GM23338 (cell line): ENCODE measurements at regions not wholly inside any gene's neighbourhood (a gene's known extent, or its start where the extent isn't known, plus 50 kb on each side); places are given as distances from the start of the nearest gene placed in this dataset.

ENCODE experiments used
- ATAC-seq: fragments of 200-7000 bp; cut with Tn5 transposase; 3 replicates; pipeline ENCODE4 v1.9.1; 2020
- DNase-seq: peaks from one replicate; pipeline ENCODE4 v3.0.0-alpha.2; 2015; ENCODE audit warnings: low spot score
- H2AFZ ChIP-seq: fragments of 200-600 bp; sonication (generic); 2 replicates; pipeline ENCODE4 v1.8.0; 2016; ENCODE audit warnings: antibody characterized with exemption, mild to moderate bottlenecking, moderate library complexity
- H3F3A ChIP-seq: fragments of 200-600 bp; sonication (generic); replicated peaks from 2 replicates; pipeline ENCODE4 v1.8.0; 2017; ENCODE audit warnings: antibody characterized with exemption, mixed run types, low read depth
- H3K27ac ChIP-seq: fragments of 200-600 bp; sonication (generic); 2 replicates; pipeline ENCODE4 v1.6.1; 2016; ENCODE audit warnings: low read depth
- H3K27me3 ChIP-seq: fragments of 200-600 bp; sonication (generic); 2 replicates; pipeline ENCODE4 v1.8.0; 2016; ENCODE audit warnings: mild to moderate bottlenecking, mixed run types, moderate library complexity; ENCODE audit not compliant: insufficient read depth
- H3K36me3 ChIP-seq: fragments of 200-600 bp; sonication (generic); 2 replicates; pipeline ENCODE4 v1.8.0; 2016; ENCODE audit warnings: mild to moderate bottlenecking; ENCODE audit not compliant: insufficient read depth
- H3K4me1 ChIP-seq: fragments of 200-600 bp; sonication (generic); 2 replicates; pipeline ENCODE4 v1.8.0; 2016; ENCODE audit warnings: mild to moderate bottlenecking, moderate library complexity; ENCODE audit not compliant: insufficient read depth
- H3K4me2 ChIP-seq: fragments of 200-600 bp; sonication (generic); 2 replicates; pipeline ENCODE4 v1.7.1; 2017; ENCODE audit warnings: mixed run types
- H3K4me3 ChIP-seq: fragments of 200-600 bp; sonication (generic); 2 replicates; pipeline ENCODE4 v1.6.1; 2016; ENCODE audit warnings: mixed run types
- H3K79me2 ChIP-seq: fragments of 200-600 bp; sonication (generic); replicated peaks from 2 replicates; pipeline ENCODE4 v1.8.0; 2017; ENCODE audit warnings: mild to moderate bottlenecking; ENCODE audit not compliant: insufficient read depth
- H3K9me2 ChIP-seq: fragments of 200-600 bp; sonication (generic); 2 replicates; pipeline ENCODE4 v1.8.0; 2017; ENCODE audit not compliant: insufficient read depth
- H4K20me1 ChIP-seq: fragments of 200-600 bp; sonication (generic); replicated peaks from 2 replicates; pipeline ENCODE4 v1.8.0; 2017; ENCODE audit warnings: mild to moderate bottlenecking; ENCODE audit not compliant: insufficient read depth
- H3K27ac Mint-ChIP-seq: 2 replicates; pipeline ENCODE4 v1.8.0; 2020; ENCODE audit warnings: inconsistent platforms, mild to moderate bottlenecking, moderate library complexity, mixed read lengths
- H3K27me3 Mint-ChIP-seq: 3 replicates; pipeline ENCODE4 v1.8.0; 2022; ENCODE audit warnings: low read depth, mild to moderate bottlenecking, moderate library complexity, mixed read lengths, inconsistent platforms; ENCODE audit not compliant: insufficient read depth, poor library complexity
- H3K36me3 Mint-ChIP-seq: 3 replicates; pipeline ENCODE4 v1.8.0; 2021; ENCODE audit warnings: low read depth, mild to moderate bottlenecking, inconsistent platforms, moderate library complexity, mixed read lengths
- H3K4me1 Mint-ChIP-seq: 3 replicates; pipeline ENCODE4 v1.8.0; 2020; ENCODE audit warnings: mild to moderate bottlenecking, inconsistent platforms, mixed read lengths
- H3K4me3 Mint-ChIP-seq: 3 replicates; pipeline ENCODE4 v1.8.0; 2021; ENCODE audit warnings: moderate library complexity, mild to moderate bottlenecking, inconsistent platforms, mixed read lengths
- H3K9me3 Mint-ChIP-seq: 3 replicates; pipeline ENCODE4 v1.8.0; 2020; ENCODE audit warnings: moderate library complexity, mild to moderate bottlenecking, inconsistent platforms, mixed read lengths
- CREB1 ChIP-seq: fragments of 250-450 bp; sonication (Bioruptor Pico); IDR thresholded peaks from 2 replicates; pipeline ENCODE4 v1.5.0; 2020; ENCODE audit warnings: low read depth, mild to moderate bottlenecking, moderate library complexity
- EZH2 ChIP-seq: fragments of 200-600 bp; sonication (generic); IDR thresholded peaks from one replicate; pipeline ENCODE4 v1.8.0; 2017; ENCODE audit warnings: antibody characterized with exemption, mild to moderate bottlenecking, low read depth; ENCODE audit not compliant: unreplicated experiment
- EZH2phosphoT487 ChIP-seq: fragments of 200-600 bp; sonication (generic); IDR thresholded peaks from one replicate; pipeline ENCODE4 v1.8.1; 2018; ENCODE audit warnings: antibody characterized with exemption; ENCODE audit not compliant: unreplicated experiment
- JUNB ChIP-seq: IDR thresholded peaks from one replicate; pipeline ENCODE4 v1.6.1; 2016; ENCODE audit warnings: antibody characterized with exemption; ENCODE audit not compliant: unreplicated experiment
- NANOG ChIP-seq: IDR thresholded peaks from 2 replicates; pipeline ENCODE4 v1.6.1; 2016; ENCODE audit warnings: antibody characterized with exemption, borderline replicate concordance
- POLR2AphosphoS5 ChIP-seq: IDR thresholded peaks from 2 replicates; pipeline ENCODE4 v1.6.1; 2016; ENCODE audit warnings: antibody characterized with exemption, low read depth
- STAT1 ChIP-seq: IDR thresholded peaks from one replicate; pipeline ENCODE4 v1.6.1; 2016; ENCODE audit warnings: antibody characterized with exemption; ENCODE audit not compliant: unreplicated experiment
- ZNF114 ChIP-seq: fragments of 250-450 bp; sonication (Bioruptor Pico); IDR thresholded peaks from 2 replicates; pipeline ENCODE4 v1.5.0; 2020; ENCODE audit warnings: mild to moderate bottlenecking, moderate library complexity
- ZNF331 ChIP-seq: fragments of 250-450 bp; sonication (Bioruptor Pico); IDR thresholded peaks from 2 replicates; pipeline ENCODE4 v1.5.0; 2020; ENCODE audit warnings: low read depth, mild to moderate bottlenecking, moderate library complexity
- TF ChIP-seq, protein P1 (sequence below): fragments of 250-450 bp; sonication (Bioruptor Pico); IDR thresholded peaks from 2 replicates; pipeline ENCODE4 v1.5.0; 2020; ENCODE audit warnings: mild to moderate bottlenecking, moderate library complexity
- TF ChIP-seq, protein P2 (sequence below): IDR thresholded peaks from 2 replicates; pipeline ENCODE4 v1.6.1; 2016; ENCODE audit warnings: antibody characterized with exemption
- TF ChIP-seq, protein P3 (sequence below), 2 experiments: fragments of 200-600 bp in 1 of 2; sonication (generic) in 1 of 2; conservative IDR thresholded peaks; 2 replicates each; pipeline versions ENCODE4 v1.5.1 to v1.6.1; 2016 to 2017; ENCODE audit warnings: antibody characterized with exemption in 2 of 2, low read depth in 2 of 2, mild to moderate bottlenecking in 2 of 2, moderate library complexity in 1 of 2
- TF ChIP-seq, protein P4 (sequence below): IDR thresholded peaks from one replicate; pipeline ENCODE4 v1.6.1; 2018; ENCODE audit warnings: antibody characterized with exemption; ENCODE audit not compliant: unreplicated experiment

DNA sequence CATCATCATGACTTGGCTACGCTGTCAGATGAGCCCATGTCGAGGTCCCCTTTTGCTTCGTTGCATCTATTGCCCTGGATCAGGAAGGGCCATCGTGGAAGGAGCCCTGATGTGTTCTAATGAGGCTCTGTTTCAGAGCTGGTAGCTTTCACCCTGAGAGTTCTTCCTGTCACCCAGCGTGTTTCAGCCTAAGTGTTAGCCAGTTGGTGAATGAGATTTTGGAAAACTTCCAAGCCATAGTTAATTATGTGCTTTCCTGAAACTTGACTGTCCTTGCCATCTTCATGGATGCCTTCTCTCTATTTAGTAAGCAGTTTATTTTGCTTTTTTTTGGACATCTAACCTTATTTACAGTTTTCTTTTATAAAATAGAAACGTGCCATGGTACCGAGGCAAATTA, 1695.4 kb upstream of the WWC1 start (continued):
- TF ChIP-seq, protein P1, sequence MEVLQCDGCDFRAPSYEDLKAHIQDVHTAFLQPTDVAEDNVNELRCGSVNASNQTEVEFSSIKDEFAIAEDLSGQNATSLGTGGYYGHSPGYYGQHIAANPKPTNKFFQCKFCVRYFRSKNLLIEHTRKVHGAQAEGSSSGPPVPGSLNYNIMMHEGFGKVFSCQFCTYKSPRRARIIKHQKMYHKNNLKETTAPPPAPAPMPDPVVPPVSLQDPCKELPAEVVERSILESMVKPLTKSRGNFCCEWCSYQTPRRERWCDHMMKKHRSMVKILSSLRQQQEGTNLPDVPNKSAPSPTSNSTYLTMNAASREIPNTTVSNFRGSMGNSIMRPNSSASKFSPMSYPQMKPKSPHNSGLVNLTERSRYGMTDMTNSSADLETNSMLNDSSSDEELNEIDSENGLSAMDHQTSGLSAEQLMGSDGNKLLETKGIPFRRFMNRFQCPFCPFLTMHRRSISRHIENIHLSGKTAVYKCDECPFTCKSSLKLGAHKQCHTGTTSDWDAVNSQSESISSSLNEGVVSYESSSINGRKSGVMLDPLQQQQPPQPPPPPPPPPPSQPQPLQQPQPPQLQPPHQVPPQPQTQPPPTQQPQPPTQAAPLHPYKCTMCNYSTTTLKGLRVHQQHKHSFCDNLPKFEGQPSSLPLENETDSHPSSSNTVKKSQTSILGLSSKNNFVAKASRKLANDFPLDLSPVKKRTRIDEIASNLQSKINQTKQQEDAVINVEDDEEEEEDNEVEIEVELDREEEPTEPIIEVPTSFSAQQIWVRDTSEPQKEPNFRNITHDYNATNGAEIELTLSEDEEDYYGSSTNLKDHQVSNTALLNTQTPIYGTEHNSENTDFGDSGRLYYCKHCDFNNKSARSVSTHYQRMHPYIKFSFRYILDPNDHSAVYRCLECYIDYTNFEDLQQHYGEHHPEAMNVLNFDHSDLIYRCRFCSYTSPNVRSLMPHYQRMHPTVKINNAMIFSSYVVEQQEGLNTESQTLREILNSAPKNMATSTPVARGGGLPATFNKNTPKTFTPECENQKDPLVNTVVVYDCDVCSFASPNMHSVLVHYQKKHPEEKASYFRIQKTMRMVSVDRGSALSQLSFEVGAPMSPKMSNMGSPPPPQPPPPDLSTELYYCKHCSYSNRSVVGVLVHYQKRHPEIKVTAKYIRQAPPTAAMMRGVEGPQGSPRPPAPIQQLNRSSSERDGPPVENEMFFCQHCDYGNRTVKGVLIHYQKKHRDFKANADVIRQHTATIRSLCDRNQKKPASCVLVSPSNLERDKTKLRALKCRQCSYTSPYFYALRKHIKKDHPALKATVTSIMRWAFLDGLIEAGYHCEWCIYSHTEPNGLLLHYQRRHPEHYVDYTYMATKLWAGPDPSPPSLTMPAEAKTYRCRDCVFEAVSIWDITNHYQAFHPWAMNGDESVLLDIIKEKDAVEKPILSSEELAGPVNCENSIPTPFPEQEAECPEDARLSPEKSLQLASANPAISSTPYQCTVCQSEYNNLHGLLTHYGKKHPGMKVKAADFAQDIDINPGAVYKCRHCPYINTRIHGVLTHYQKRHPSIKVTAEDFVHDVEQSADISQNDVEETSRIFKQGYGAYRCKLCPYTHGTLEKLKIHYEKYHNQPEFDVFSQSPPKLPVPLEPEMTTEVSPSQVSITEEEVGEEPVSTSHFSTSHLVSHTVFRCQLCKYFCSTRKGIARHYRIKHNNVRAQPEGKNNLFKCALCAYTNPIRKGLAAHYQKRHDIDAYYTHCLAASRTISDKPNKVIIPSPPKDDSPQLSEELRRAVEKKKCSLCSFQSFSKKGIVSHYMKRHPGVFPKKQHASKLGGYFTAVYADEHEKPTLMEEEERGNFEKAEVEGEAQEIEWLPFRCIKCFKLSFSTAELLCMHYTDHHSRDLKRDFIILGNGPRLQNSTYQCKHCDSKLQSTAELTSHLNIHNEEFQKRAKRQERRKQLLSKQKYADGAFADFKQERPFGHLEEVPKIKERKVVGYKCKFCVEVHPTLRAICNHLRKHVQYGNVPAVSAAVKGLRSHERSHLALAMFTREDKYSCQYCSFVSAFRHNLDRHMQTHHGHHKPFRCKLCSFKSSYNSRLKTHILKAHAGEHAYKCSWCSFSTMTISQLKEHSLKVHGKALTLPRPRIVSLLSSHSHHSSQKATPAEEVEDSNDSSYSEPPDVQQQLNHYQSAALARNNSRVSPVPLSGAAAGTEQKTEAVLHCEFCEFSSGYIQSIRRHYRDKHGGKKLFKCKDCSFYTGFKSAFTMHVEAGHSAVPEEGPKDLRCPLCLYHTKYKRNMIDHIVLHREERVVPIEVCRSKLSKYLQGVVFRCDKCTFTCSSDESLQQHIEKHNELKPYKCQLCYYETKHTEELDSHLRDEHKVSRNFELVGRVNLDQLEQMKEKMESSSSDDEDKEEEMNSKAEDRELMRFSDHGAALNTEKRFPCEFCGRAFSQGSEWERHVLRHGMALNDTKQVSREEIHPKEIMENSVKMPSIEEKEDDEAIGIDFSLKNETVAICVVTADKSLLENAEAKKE (CRISPR knock-in tag) = no peak
- no peak for TF ChIP-seq NANOG

DNA sequence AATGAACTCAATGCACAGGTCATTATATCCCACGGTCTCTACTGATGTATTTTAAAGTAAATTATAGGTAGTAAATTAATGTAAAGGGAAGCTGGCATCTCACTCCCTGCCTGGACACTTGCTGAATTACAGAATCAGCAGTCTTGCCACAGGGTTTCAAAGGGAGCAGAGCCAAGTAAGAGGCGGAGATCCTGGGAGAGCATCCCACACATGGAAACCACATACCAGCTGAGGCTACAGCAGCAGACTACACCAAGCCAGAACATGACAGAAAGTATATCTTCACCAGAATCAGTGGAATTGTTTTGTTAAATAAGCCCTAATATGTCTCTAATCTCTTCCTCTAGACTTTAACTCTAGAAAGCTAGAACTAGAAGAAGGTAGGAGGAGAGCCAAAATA, 1689.2 kb upstream of the WWC1 start:
- H3K27me3 Mint-ChIP-seq = peaks cover 1% of the 10 kb centered on the region
- H3K36me3 Mint-ChIP-seq = peaks cover under 1% of the 10 kb centered on the region; the same call in 1 of the 3 replicates
- DNase-seq (no peak), ATAC-seq (no peak)
- no peak overlapping the region for H3K27ac ChIP-seq
- H3K4me1 Mint-ChIP-seq = no peaks in the 10 kb centered on the region
- H3K9me3 Mint-ChIP-seq = no peaks in the 10 kb centered on the region; the same call in 2 of the 3 replicates
- H3K4me3 ChIP-seq = no peak overlapping the region
- H2AFZ ChIP-seq = no peak overlapping the region
- no peaks in the 10 kb centered on the region for H3K4me1 ChIP-seq
- no peaks in the 10 kb centered on the region for H4K20me1 ChIP-seq
- H3K27ac Mint-ChIP-seq = no peak overlapping the region
- no peaks in the 10 kb centered on the region for H3F3A ChIP-seq
- H3K79me2 ChIP-seq = no peaks in the 10 kb centered on the region
- H3K4me3 Mint-ChIP-seq = no peak overlapping the region
- no peaks in the 10 kb centered on the region for H3K36me3 ChIP-seq
- H3K9me2 ChIP-seq = peaks cover 7% of the 10 kb centered on the region; the same call in 1 of the 2 replicates
- no peak overlapping the region for H3K4me2 ChIP-seq
- H3K27me3 ChIP-seq = no peaks in the 10 kb centered on the region
- TF ChIP-seq, protein P2, sequence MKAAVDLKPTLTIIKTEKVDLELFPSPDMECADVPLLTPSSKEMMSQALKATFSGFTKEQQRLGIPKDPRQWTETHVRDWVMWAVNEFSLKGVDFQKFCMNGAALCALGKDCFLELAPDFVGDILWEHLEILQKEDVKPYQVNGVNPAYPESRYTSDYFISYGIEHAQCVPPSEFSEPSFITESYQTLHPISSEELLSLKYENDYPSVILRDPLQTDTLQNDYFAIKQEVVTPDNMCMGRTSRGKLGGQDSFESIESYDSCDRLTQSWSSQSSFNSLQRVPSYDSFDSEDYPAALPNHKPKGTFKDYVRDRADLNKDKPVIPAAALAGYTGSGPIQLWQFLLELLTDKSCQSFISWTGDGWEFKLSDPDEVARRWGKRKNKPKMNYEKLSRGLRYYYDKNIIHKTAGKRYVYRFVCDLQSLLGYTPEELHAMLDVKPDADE = no peak
- TF ChIP-seq NANOG = no peak
- TF ChIP-seq, protein P3, sequence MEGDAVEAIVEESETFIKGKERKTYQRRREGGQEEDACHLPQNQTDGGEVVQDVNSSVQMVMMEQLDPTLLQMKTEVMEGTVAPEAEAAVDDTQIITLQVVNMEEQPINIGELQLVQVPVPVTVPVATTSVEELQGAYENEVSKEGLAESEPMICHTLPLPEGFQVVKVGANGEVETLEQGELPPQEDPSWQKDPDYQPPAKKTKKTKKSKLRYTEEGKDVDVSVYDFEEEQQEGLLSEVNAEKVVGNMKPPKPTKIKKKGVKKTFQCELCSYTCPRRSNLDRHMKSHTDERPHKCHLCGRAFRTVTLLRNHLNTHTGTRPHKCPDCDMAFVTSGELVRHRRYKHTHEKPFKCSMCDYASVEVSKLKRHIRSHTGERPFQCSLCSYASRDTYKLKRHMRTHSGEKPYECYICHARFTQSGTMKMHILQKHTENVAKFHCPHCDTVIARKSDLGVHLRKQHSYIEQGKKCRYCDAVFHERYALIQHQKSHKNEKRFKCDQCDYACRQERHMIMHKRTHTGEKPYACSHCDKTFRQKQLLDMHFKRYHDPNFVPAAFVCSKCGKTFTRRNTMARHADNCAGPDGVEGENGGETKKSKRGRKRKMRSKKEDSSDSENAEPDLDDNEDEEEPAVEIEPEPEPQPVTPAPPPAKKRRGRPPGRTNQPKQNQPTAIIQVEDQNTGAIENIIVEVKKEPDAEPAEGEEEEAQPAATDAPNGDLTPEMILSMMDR (conservative IDR thresholded peaks at IDR 0.05; ENCODE audit: low read depth in 2 of 2) = no peak
- TF ChIP-seq STAT1 = no peak
- TF ChIP-seq, protein P4, sequence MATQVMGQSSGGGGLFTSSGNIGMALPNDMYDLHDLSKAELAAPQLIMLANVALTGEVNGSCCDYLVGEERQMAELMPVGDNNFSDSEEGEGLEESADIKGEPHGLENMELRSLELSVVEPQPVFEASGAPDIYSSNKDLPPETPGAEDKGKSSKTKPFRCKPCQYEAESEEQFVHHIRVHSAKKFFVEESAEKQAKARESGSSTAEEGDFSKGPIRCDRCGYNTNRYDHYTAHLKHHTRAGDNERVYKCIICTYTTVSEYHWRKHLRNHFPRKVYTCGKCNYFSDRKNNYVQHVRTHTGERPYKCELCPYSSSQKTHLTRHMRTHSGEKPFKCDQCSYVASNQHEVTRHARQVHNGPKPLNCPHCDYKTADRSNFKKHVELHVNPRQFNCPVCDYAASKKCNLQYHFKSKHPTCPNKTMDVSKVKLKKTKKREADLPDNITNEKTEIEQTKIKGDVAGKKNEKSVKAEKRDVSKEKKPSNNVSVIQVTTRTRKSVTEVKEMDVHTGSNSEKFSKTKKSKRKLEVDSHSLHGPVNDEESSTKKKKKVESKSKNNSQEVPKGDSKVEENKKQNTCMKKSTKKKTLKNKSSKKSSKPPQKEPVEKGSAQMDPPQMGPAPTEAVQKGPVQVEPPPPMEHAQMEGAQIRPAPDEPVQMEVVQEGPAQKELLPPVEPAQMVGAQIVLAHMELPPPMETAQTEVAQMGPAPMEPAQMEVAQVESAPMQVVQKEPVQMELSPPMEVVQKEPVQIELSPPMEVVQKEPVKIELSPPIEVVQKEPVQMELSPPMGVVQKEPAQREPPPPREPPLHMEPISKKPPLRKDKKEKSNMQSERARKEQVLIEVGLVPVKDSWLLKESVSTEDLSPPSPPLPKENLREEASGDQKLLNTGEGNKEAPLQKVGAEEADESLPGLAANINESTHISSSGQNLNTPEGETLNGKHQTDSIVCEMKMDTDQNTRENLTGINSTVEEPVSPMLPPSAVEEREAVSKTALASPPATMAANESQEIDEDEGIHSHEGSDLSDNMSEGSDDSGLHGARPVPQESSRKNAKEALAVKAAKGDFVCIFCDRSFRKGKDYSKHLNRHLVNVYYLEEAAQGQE = no peak
- no peak for TF ChIP-seq POLR2AphosphoS5
- TF ChIP-seq CREB1 (CRISPR knock-in tag) = no peak
- no peak for TF ChIP-seq EZH2phosphoT487
- no peak for TF ChIP-seq ZNF331
- TF ChIP-seq ZNF114 (CRISPR knock-in tag) = no peak
- TF ChIP-seq EZH2 = no peak
- no peak for TF ChIP-seq JUNB
